Natural killer cell (primary cell): ENCODE measurements at regions not wholly inside any gene's neighbourhood (a gene's known extent, or its start where the extent isn't known, plus 50 kb on each side); places are given as distances from the start of the nearest gene placed in this dataset.

Experiments used
- ATAC-seq, 3 donors: fragments of 150-1000 bp in 2 of 3; fragments of 200-7000 bp in 1 of 3; cut with Tn5 transposase; 1 replicate in 1 of 3; 2 replicates in 2 of 3; pipeline ENCODE4 v1.10.0; 2021; ENCODE audit warnings: mild to moderate bottlenecking in 2 of 3, moderate library complexity in 2 of 3
- DNase-seq, 2 donors: peaks; one replicate each; pipeline versions ENCODE4 v3.0.0 to v3.0.0-alpha.2; 2013 to 2021; ENCODE audit warnings: mixed read lengths in 1 of 2
- H3K27ac ChIP-seq: one replicate; pipeline ENCODE4 v1.5.1; 2013; ENCODE audit warnings: mild to moderate bottlenecking, low read length
- H3K27me3 ChIP-seq: one replicate; pipeline ENCODE4 v1.6.1; 2013; ENCODE audit warnings: low read length; ENCODE audit not compliant: control insufficient read depth, insufficient read depth
- H3K36me3 ChIP-seq: one replicate; pipeline ENCODE4 v1.6.1; 2013; ENCODE audit warnings: low read length; ENCODE audit not compliant: control insufficient read depth, insufficient read depth
- H3K4me1 ChIP-seq: one replicate; pipeline ENCODE4 v1.6.1; 2013; ENCODE audit warnings: low read length; ENCODE audit not compliant: control insufficient read depth, insufficient read depth
- H3K4me3 ChIP-seq: one replicate; pipeline ENCODE4 v1.5.1; 2013; ENCODE audit warnings: low read length
- H3K9me3 ChIP-seq: one replicate; pipeline ENCODE4 v1.6.1; 2013; ENCODE audit warnings: low read length; ENCODE audit not compliant: control insufficient read depth, insufficient read depth
- H3K27ac Mint-ChIP-seq, 2 donors: one replicate each; pipeline ENCODE4 v1.8.0; 2022; ENCODE audit warnings: mild to moderate bottlenecking in 2 of 2, mixed read lengths in 2 of 2, moderate library complexity in 1 of 2
- H3K27me3 Mint-ChIP-seq, 2 donors: one replicate each; pipeline ENCODE4 v1.8.0; 2022; ENCODE audit warnings: low read depth in 2 of 2, mixed read lengths in 2 of 2
- H3K36me3 Mint-ChIP-seq: one replicate; pipeline ENCODE4 v1.8.0; 2022; ENCODE audit warnings: mixed read lengths
- H3K4me1 Mint-ChIP-seq, 2 donors: one replicate each; pipeline ENCODE4 v1.8.0; 2022; ENCODE audit warnings: mixed read lengths in 2 of 2
- H3K4me3 Mint-ChIP-seq: one replicate; pipeline ENCODE4 v1.8.0; 2022; ENCODE audit warnings: mild to moderate bottlenecking, moderate library complexity, mixed read lengths
- H3K9me3 Mint-ChIP-seq, 2 donors: one replicate each; pipeline ENCODE4 v1.8.0; 2022; ENCODE audit warnings: mixed read lengths in 2 of 2
- CTCF ChIP-seq: fragments of 200-600 bp; IDR thresholded peaks from one replicate; pipeline ENCODE4 v1.8.0; 2022; ENCODE audit warnings: antibody characterized with exemption
- WGBS: methylation state at CpG from one replicate; pipeline ENCODE4 v1.1.7; 2013; ENCODE audit warnings: missing lambda C conversion rate; ENCODE audit not compliant: insufficient coverage; 5-methylcytosine and 5-hydroxymethylcytosine counted together
- intact Hi-C: fragments of 100-400 bp; cut with micrococcal nuclease; formaldehyde crosslinking; loops from one replicate; pipeline ENCODE4 v1.14.2; 2022

- H3K36me3 ChIP-seq, result no peaks in the 10 kb centered on the region
- no peak for ATAC-seq
- no peaks in the 10 kb centered on the region for H3K27me3 ChIP-seq
- H3K4me1 ChIP-seq, result no peaks in the 10 kb centered on the region
- 94% methylated on average over 1 of the region's 2 CpGs for WGBS
- Mint-ChIP-seq H3K27me3 (peaks cover 0 to 2% of the 10 kb centered on the region in 2 donors), H3K4me1 (no peaks in the 10 kb centered on the region), H3K9me3 (peaks cover 14 to 16% of the 10 kb centered on the region in 2 donors), H3K27ac (no peak overlapping the region), H3K36me3 (no peaks in the 10 kb centered on the region), H3K4me3 (no peak overlapping the region)
- H3K9me3 ChIP-seq, result no peaks in the 10 kb centered on the region
- DNase-seq, result no peak
- H3K27ac ChIP-seq, result no peak overlapping the region
- intact Hi-C loops, result no loop called here
- no peak overlapping the region for H3K4me3 ChIP-seq
- no peak for TF ChIP-seq CTCF
These were observed 86.2 kb upstream of the CA10 start for GRCh38 chr17:52244689-52245088.

- peaks cover 0 to 2% of the 10 kb centered on the region in 2 donors for H3K27me3 Mint-ChIP-seq
- intact Hi-C loops, result no loop called here
- ATAC-seq, result no peak
- no peaks in the 10 kb centered on the region for H3K4me1 Mint-ChIP-seq
- Histone ChIP-seq H3K4me3 (no peak overlapping the region), H3K4me1 (no peaks in the 10 kb centered on the region), H3K36me3 (no peaks in the 10 kb centered on the region), H3K27me3 (no peaks in the 10 kb centered on the region), H3K9me3 (no peaks in the 10 kb centered on the region), H3K27ac (no peak overlapping the region)
- DNase-seq, result no peak
- H3K9me3 Mint-ChIP-seq, result peaks cover 15 to 18% of the 10 kb centered on the region in 2 donors
- TF ChIP-seq CTCF, result no peak
- no peak overlapping the region for H3K4me3 Mint-ChIP-seq
- H3K36me3 Mint-ChIP-seq, result no peaks in the 10 kb centered on the region
- WGBS, result 79% methylated on average over 2 of the region's 2 CpGs
- no peak overlapping the region for H3K27ac Mint-ChIP-seq
These were observed 83.8 kb upstream of the CA10 start for GRCh38 chr17:52242268-52242667.

- Mint-ChIP-seq H3K27ac (no peak overlapping the region), H3K9me3 (peaks cover 6 to 14% of the 10 kb centered on the region in 2 donors), H3K36me3 (no peaks in the 10 kb centered on the region), H3K4me1 (no peaks in the 10 kb centered on the region), H3K27me3 (no peaks in the 10 kb centered on the region), H3K4me3 (no peak overlapping the region)
- intact Hi-C loops, result no loop called here
- H3K27ac ChIP-seq, result no peak overlapping the region
- no peak overlapping the region for H3K4me3 ChIP-seq
- no peaks in the 10 kb centered on the region for H3K4me1 ChIP-seq
- DNase-seq (no peak), ATAC-seq (no peak)
- no peaks in the 10 kb centered on the region for H3K27me3 ChIP-seq
- H3K9me3 ChIP-seq, result no peaks in the 10 kb centered on the region
- no peak for TF ChIP-seq CTCF
- no peaks in the 10 kb centered on the region for H3K36me3 ChIP-seq
- WGBS, result 72% methylated on average over 6 of the region's 6 CpGs
These were observed 78.6 kb upstream of the CA10 start for GRCh38 chr17:52237151-52237550.

GRCh38 chr17:52235516-52235915, 77.0 kb upstream of the CA10 start:
- no peak for TF ChIP-seq CTCF
- H3K9me3 Mint-ChIP-seq, result peaks cover 8 to 14% of the 10 kb centered on the region in 2 donors
- Histone ChIP-seq H3K4me1 (no peaks in the 10 kb centered on the region), H3K36me3 (no peaks in the 10 kb centered on the region), H3K4me3 (no peak overlapping the region), H3K27ac (no peak overlapping the region), H3K27me3 (no peaks in the 10 kb centered on the region), H3K9me3 (no peaks in the 10 kb centered on the region)
- no peak for ATAC-seq
- no peaks in the 10 kb centered on the region for H3K4me1 Mint-ChIP-seq
- H3K27ac Mint-ChIP-seq, result no peak overlapping the region
- no peak overlapping the region for H3K4me3 Mint-ChIP-seq
- intact Hi-C loops, result no loop called here
- no peak for DNase-seq
- no peaks in the 10 kb centered on the region for H3K27me3 Mint-ChIP-seq
- 86% methylated on average over 1 of the region's 1 CpG for WGBS
- H3K36me3 Mint-ChIP-seq, result no peaks in the 10 kb centered on the region
